Ovary (tissue), 7 donors: ENCODE measurements at regions not wholly inside any gene's neighbourhood (a gene's known extent, or its start where the extent isn't known, plus 50 kb on each side); places are given as distances from the start of the nearest gene placed in this dataset.

Source experiments
- DNase-seq, 5 donors: peaks; one replicate each; pipeline ENCODE4 v3.0.0-alpha.2; 2019 to 2020
- H3K27ac ChIP-seq, 2 donors: fragments of 200-600 bp; one replicate each; pipeline versions ENCODE4 v1.5.1 to v1.8.0; 2019 to 2022
- H3K27me3 ChIP-seq: fragments of 200-600 bp; one replicate; pipeline ENCODE4 v1.8.0; 2022
- H3K36me3 ChIP-seq: fragments of 200-600 bp; sonication (generic); one replicate; pipeline ENCODE4 v1.5.1; 2019
- H3K4me1 ChIP-seq: one replicate; pipeline ENCODE4 v1.8.1; 2013; ENCODE audit warnings: mild to moderate bottlenecking, moderate library complexity; ENCODE audit not compliant: insufficient read depth
- H3K4me3 ChIP-seq: fragments of 200-600 bp; sonication (generic); one replicate; pipeline ENCODE4 v1.5.1; 2017
- H3K9me3 ChIP-seq, 2 donors: fragments of 200-600 bp in 1 of 2; sonication (generic) in 1 of 2; one replicate each; pipeline versions ENCODE4 v1.5.1 to v1.8.1; 2013 to 2019; ENCODE audit warnings: mild to moderate bottlenecking in 1 of 2, moderate library complexity in 1 of 2
- CTCF ChIP-seq, 3 donors: fragments of 450-650 bp in 2 of 3; fragments of 200-600 bp in 1 of 3; IDR thresholded peaks; one replicate each; pipeline versions ENCODE4 v1.5.1 to v1.8.0; 2016 to 2022; ENCODE audit warnings: antibody characterized with exemption in 3 of 3, mild to moderate bottlenecking in 1 of 3
- EP300 ChIP-seq: sonication (generic); formaldehyde crosslinking; IDR thresholded peaks from one replicate; pipeline ENCODE4 v1.6.1; 2017; ENCODE audit warnings: antibody characterized with exemption
- POLR2A ChIP-seq: fragments of 450-650 bp; IDR thresholded peaks from one replicate; pipeline ENCODE4 v1.6.1; 2017; ENCODE audit warnings: antibody characterized with exemption, mild to moderate bottlenecking, moderate library complexity
- WGBS, 3 donors: extraction: QIAGEN DNeasy Blood & Tissue Kit in 1 of 3; methylation state at CpG; one replicate each; pipeline versions ENCODE4 v1.1.5 to v1.1.7; 2013 to 2017; 5-methylcytosine and 5-hydroxymethylcytosine counted together
- intact Hi-C, 4 donors: fragments of 100-400 bp; cut with DNase I; formaldehyde crosslinking; loops; one replicate each; pipeline versions ENCODE4 v1.11.0 to v1.15.1; 2022 to 2023
- donor health status: DM: no; HTN: no; CAD: no; lungs with moderate emphysema.
- donor health status: DM: no; HTN: no; CAD: no.
- donor health status: Bipolar disorder and iron deficiency.
- donor health status: DM: no; HTN: no; CAD: no.
- donor health status: DM: yes; HTN: yes; CAD: no.

- intact Hi-C loops, result no loop called here
- 82 to 90% (median 86%) methylated on average over 5 of the region's 5 CpGs for WGBS, 3 donors
Observed at GRCh38 chr6:18601516-18602020, 214.4 kb downstream of the RNF144B start.

GRCh38 chr6:18602931-18603330 is 215.8 kb downstream of the RNF144B start:
- Histone ChIP-seq H3K36me3 (no peaks in the 10 kb centered on the region), H3K27ac (no peak overlapping the region), H3K27me3 (no peaks in the 10 kb centered on the region), H3K4me3 (no peak overlapping the region), H3K9me3 (no peaks in the 10 kb centered on the region), H3K4me1 (no peaks in the 10 kb centered on the region)
- 97 to 98% (median 98%) methylated on average over 2 of the region's 2 CpGs for WGBS, 3 donors
- intact Hi-C loops, result no loop called here
- TF ChIP-seq EP300 (no peak), POLR2A (no peak), CTCF (IDR thresholded peaks at IDR 0.05) (no peak)
- no peak for DNase-seq

More at GRCh38 chr6:18601516-18602020, 214.4 kb downstream of the RNF144B start:
- H3K27me3 ChIP-seq, result no peaks in the 10 kb centered on the region
- H3K9me3 ChIP-seq, result no peaks in the 10 kb centered on the region
- no peaks in the 10 kb centered on the region for H3K4me1 ChIP-seq
- DNase-seq, result no peak
- TF ChIP-seq EP300 (no peak), CTCF (IDR thresholded peaks at IDR 0.05) (no peak), POLR2A (no peak)
- H3K4me3 ChIP-seq, result no peak overlapping the region
- no peaks in the 10 kb centered on the region for H3K36me3 ChIP-seq
- H3K27ac ChIP-seq, result no peak overlapping the region

- H3K9me3 ChIP-seq, result no peaks in the 10 kb centered on the region
- WGBS, 3 donors, result 64 to 84% (median 73%) methylated on average over 5 of the region's 5 CpGs
- intact Hi-C loops, result no loop called here
- H3K4me3 ChIP-seq, result no peak overlapping the region
- no peaks in the 10 kb centered on the region for H3K36me3 ChIP-seq
- no peak overlapping the region for H3K27ac ChIP-seq
- H3K27me3 ChIP-seq, result no peaks in the 10 kb centered on the region
- DNase-seq, result no peak
- no peaks in the 10 kb centered on the region for H3K4me1 ChIP-seq
- TF ChIP-seq EP300, result no peak
- no peak for TF ChIP-seq CTCF (IDR thresholded peaks at IDR 0.05)
- TF ChIP-seq POLR2A, result no peak
Observed at GRCh38 chr6:18603361-18603760, 216.2 kb downstream of the RNF144B start.

- intact Hi-C loops, result no loop called here
- no peak for TF ChIP-seq CTCF (IDR thresholded peaks at IDR 0.05)
- TF ChIP-seq EP300, result no peak
- no peak for TF ChIP-seq POLR2A
Observed at GRCh38 chr6:18605841-18606240, 218.7 kb downstream of the RNF144B start.

More at GRCh38 chr6:18605841-18606240, 218.7 kb downstream of the RNF144B start:
- no peak overlapping the region for H3K27ac ChIP-seq
- no peak for DNase-seq
- no peak overlapping the region for H3K4me3 ChIP-seq
- no peaks in the 10 kb centered on the region for H3K36me3 ChIP-seq
- 68 to 81% (median 76%) methylated on average over 3 of the region's 3 CpGs for WGBS, 3 donors
- H3K4me1 ChIP-seq, result no peaks in the 10 kb centered on the region
- H3K9me3 ChIP-seq, result no peaks in the 10 kb centered on the region
- no peaks in the 10 kb centered on the region for H3K27me3 ChIP-seq
